ENCODE measurements at regions not wholly inside any gene's neighbourhood (a gene's known extent, or its start where the extent isn't known, plus 50 kb on each side); places are given as distances from the start of the nearest gene placed in this dataset.

DNA sequence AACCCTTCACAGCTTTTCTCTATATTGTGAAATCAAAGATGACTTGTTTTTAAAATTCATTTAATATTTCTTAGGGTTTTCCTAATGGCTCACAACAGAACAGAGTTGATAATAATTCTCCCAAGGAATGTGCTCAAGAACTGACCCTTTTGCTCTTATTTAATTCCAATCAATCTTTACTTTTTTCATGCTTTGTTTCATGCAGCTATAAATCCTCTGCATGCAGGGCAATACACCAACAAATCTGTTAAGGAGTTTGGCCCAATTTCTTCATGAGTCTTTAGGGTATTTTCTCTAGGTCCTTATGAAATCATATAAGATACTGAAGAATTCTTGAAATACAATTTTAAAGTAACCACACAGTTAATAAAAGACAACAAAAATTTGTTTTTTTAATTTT lies 264.2 kb downstream of the SLC6A15 start:
- Histone ChIP-seq H3K79me2 (ENCODE audit: insufficient read depth, low read length) (no peaks in the 10 kb centered on the region), H3K36me3 (ENCODE audit: insufficient read depth, low read length) (no peaks in the 10 kb centered on the region), H3K4me3 (ENCODE audit: insufficient read depth, low read depth, low read length) (no peak overlapping the region), H3K9ac (ENCODE audit: low read length) (no peak overlapping the region), H3K27ac (ENCODE audit: low read depth, low read length) (no peak overlapping the region), H2AFZ (ENCODE audit: low read depth, low read length) (no peak overlapping the region), H3K4me1 (ENCODE audit: insufficient read depth, low read length) (no peaks in the 10 kb centered on the region), H3K4me2 (ENCODE audit: low read length) (no peak overlapping the region), H3K9me3 (ENCODE audit: insufficient read depth, low read depth, low read length) (no peaks in the 10 kb centered on the region), H4K20me1 (ENCODE audit: insufficient read depth, low read length) (no peaks in the 10 kb centered on the region), H3K27me3 (ENCODE audit: insufficient read depth, low read length) (no peaks in the 10 kb centered on the region)
- DNase-seq (ENCODE audit: low read depth), result no peak
- TF ChIP-seq EZH2 (IDR thresholded peaks at IDR 0.05; ENCODE audit: insufficient read depth, low read length), result no peak
- TF ChIP-seq, protein P1, sequence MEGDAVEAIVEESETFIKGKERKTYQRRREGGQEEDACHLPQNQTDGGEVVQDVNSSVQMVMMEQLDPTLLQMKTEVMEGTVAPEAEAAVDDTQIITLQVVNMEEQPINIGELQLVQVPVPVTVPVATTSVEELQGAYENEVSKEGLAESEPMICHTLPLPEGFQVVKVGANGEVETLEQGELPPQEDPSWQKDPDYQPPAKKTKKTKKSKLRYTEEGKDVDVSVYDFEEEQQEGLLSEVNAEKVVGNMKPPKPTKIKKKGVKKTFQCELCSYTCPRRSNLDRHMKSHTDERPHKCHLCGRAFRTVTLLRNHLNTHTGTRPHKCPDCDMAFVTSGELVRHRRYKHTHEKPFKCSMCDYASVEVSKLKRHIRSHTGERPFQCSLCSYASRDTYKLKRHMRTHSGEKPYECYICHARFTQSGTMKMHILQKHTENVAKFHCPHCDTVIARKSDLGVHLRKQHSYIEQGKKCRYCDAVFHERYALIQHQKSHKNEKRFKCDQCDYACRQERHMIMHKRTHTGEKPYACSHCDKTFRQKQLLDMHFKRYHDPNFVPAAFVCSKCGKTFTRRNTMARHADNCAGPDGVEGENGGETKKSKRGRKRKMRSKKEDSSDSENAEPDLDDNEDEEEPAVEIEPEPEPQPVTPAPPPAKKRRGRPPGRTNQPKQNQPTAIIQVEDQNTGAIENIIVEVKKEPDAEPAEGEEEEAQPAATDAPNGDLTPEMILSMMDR (IDR thresholded peaks at IDR 0.05; ENCODE audit: insufficient read depth, low read depth, low read length), result no peak
- H3K27ac Mint-ChIP-seq (ENCODE audit: unreplicated experiment), result no peak overlapping the region
- no peaks in the 10 kb centered on the region for H3K27me3 Mint-ChIP-seq (ENCODE audit: low read depth, unreplicated experiment)
- H3K4me1 Mint-ChIP-seq (ENCODE audit: low read depth, unreplicated experiment), result peaks cover 1% of the 10 kb centered on the region
- no peaks in the 10 kb centered on the region for H3K36me3 Mint-ChIP-seq (ENCODE audit: low read depth, unreplicated experiment)
- no peak overlapping the region for H3K4me3 Mint-ChIP-seq (ENCODE audit: unreplicated experiment)
- no peak for FAIRE-seq
- no peaks in the 10 kb centered on the region for H3K9me3 Mint-ChIP-seq (ENCODE audit: unreplicated experiment)

DNA sequence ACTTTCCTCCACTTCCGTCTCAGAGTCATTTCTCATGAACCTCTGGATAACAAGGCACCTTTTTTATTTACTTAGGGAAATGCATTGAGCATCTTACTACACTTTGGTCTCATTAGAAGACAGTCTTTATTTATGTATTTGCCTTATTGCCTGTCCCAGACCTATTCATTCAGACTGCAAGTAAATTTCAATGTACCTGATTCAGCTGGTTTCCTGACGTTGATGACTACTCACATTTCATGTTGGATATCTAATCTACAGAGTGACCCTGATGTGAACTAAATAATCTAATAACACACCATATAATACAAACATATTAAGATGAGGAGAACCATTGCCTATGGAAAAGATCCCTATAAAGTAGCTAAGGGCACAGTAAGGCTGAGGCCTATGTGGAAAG lies 267.7 kb downstream of the SLC6A15 start:
- Histone ChIP-seq H3K4me2 (ENCODE audit: low read length) (no peak overlapping the region), H4K20me1 (ENCODE audit: insufficient read depth, low read length) (no peaks in the 10 kb centered on the region), H2AFZ (ENCODE audit: low read depth, low read length) (no peak overlapping the region), H3K4me3 (ENCODE audit: insufficient read depth, low read depth, low read length) (no peak overlapping the region), H3K4me1 (ENCODE audit: insufficient read depth, low read length) (no peaks in the 10 kb centered on the region), H3K27ac (ENCODE audit: low read depth, low read length) (no peak overlapping the region), H3K9ac (ENCODE audit: low read length) (no peak overlapping the region), H3K36me3 (ENCODE audit: insufficient read depth, low read length) (no peaks in the 10 kb centered on the region), H3K9me3 (ENCODE audit: insufficient read depth, low read depth, low read length) (no peaks in the 10 kb centered on the region), H3K79me2 (ENCODE audit: insufficient read depth, low read length) (no peaks in the 10 kb centered on the region), H3K27me3 (ENCODE audit: insufficient read depth, low read length) (no peaks in the 10 kb centered on the region)
- no peak for TF ChIP-seq EZH2 (IDR thresholded peaks at IDR 0.05; ENCODE audit: insufficient read depth, low read length)
- TF ChIP-seq, protein P1 (IDR thresholded peaks at IDR 0.05; ENCODE audit: insufficient read depth, low read depth, low read length), result no peak
- Mint-ChIP-seq H3K4me1 (ENCODE audit: low read depth, unreplicated experiment) (no peaks in the 10 kb centered on the region), H3K36me3 (ENCODE audit: low read depth, unreplicated experiment) (no peaks in the 10 kb centered on the region), H3K27me3 (ENCODE audit: low read depth, unreplicated experiment) (no peaks in the 10 kb centered on the region), H3K9me3 (ENCODE audit: unreplicated experiment) (no peaks in the 10 kb centered on the region), H3K4me3 (ENCODE audit: unreplicated experiment) (no peak overlapping the region), H3K27ac (ENCODE audit: unreplicated experiment) (no peak overlapping the region)
- no peak for DNase-seq (ENCODE audit: low read depth)
- no peak for FAIRE-seq

GRCh38 chr12:84643993-84644392 lies 268.6 kb downstream of the SLC6A15 start:
- H3K9me3 Mint-ChIP-seq (ENCODE audit: unreplicated experiment), result no peaks in the 10 kb centered on the region
- Histone ChIP-seq H4K20me1 (ENCODE audit: insufficient read depth, low read length) (no peaks in the 10 kb centered on the region), H3K4me1 (ENCODE audit: insufficient read depth, low read length) (no peaks in the 10 kb centered on the region), H3K9me3 (ENCODE audit: insufficient read depth, low read depth, low read length) (no peaks in the 10 kb centered on the region), H3K36me3 (ENCODE audit: insufficient read depth, low read length) (no peaks in the 10 kb centered on the region), H3K27ac (ENCODE audit: low read depth, low read length) (no peak overlapping the region), H3K4me2 (ENCODE audit: low read length) (no peak overlapping the region), H3K79me2 (ENCODE audit: insufficient read depth, low read length) (no peaks in the 10 kb centered on the region), H3K27me3 (ENCODE audit: insufficient read depth, low read length) (no peaks in the 10 kb centered on the region), H3K9ac (ENCODE audit: low read length) (no peak overlapping the region), H2AFZ (ENCODE audit: low read depth, low read length) (no peak overlapping the region), H3K4me3 (ENCODE audit: insufficient read depth, low read depth, low read length) (no peak overlapping the region)
- H3K27ac Mint-ChIP-seq (ENCODE audit: unreplicated experiment), result no peak overlapping the region
- no peak for FAIRE-seq
- TF ChIP-seq EZH2 (IDR thresholded peaks at IDR 0.05; ENCODE audit: insufficient read depth, low read length), result no peak
- TF ChIP-seq, protein P1 (IDR thresholded peaks at IDR 0.05; ENCODE audit: insufficient read depth, low read depth, low read length), result no peak
- peaks cover 5% of the 10 kb centered on the region for H3K4me1 Mint-ChIP-seq (ENCODE audit: low read depth, unreplicated experiment)
- H3K36me3 Mint-ChIP-seq (ENCODE audit: low read depth, unreplicated experiment), result no peaks in the 10 kb centered on the region
- H3K4me3 Mint-ChIP-seq (ENCODE audit: unreplicated experiment), result no peak overlapping the region
- H3K27me3 Mint-ChIP-seq (ENCODE audit: low read depth, unreplicated experiment), result no peaks in the 10 kb centered on the region
- DNase-seq (ENCODE audit: low read depth), result no peak

Measured in astrocyte (in vitro differentiated cells and primary cell).